NCI-H526 (cell line): ENCODE measurements at regions not wholly inside any gene's neighbourhood (a gene's known extent, or its start where the extent isn't known, plus 50 kb on each side); places are given as distances from the start of the nearest gene placed in this dataset.

Experiments
- DNase-seq, 2 experiments: peaks; one replicate each; lab custom pipeline; 2025; lab: John Stamatoyannopoulos, UW

DNA sequence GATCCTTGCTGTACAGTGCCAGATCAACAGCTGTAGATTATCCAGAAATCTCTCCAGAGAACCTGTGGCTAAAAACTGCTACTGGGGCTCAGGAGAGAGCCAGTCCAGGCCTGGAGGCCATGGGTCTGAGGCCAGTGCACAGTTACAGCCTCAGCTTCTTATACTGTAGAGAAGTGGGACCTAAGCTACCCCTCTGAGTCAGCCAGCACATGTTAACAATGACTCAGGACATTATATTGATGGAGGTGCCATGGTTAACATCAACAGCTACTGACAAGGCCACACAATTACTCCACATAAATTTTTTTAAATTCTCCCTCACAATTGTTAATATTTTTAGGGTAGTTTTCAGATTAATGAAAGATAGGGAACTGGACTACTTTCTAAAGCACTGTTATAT is 138.5 kb downstream of the RBM26 start:
- DNase-seq = no peak

DNA sequence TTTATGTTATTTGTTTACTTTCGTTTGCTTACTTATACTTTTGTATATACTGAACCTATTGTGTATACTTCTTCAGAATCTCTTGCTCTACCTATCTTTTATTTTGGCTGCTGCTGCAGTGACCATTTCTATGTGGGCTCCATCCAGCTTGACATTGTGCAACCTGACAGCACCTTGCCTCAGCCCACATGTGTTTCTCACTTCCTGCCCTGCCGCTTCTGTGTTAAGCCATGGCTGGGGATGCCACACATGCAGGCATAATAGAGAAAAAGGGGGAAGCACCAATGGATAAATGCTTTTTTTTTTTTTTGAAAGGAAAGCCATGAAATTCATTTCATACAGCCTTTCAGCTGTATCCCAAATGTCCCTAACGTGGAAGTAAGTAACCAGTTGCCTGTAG is 147.6 kb downstream of the RBM26 start:
- DNase-seq = no peak

DNA sequence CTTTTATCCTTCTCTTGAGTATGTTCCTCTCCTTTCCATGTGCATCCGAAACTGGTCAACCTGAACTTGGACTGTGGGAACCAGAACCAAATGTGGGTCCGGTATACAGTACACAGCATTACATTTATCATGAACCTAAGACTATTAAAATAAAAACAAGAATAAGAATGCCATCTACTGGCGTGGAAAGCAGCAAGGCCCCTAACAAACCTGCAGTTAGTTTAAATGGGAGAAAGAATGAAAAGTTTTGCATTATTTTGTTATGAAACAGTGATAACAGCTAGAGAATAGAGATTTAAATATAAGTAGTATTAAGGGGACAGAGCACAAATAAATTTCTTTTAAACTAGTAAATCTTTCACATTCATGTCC is 159.5 kb downstream of the RBM26 start:
- DNase-seq = peak; percentile 50 to 51

DNA sequence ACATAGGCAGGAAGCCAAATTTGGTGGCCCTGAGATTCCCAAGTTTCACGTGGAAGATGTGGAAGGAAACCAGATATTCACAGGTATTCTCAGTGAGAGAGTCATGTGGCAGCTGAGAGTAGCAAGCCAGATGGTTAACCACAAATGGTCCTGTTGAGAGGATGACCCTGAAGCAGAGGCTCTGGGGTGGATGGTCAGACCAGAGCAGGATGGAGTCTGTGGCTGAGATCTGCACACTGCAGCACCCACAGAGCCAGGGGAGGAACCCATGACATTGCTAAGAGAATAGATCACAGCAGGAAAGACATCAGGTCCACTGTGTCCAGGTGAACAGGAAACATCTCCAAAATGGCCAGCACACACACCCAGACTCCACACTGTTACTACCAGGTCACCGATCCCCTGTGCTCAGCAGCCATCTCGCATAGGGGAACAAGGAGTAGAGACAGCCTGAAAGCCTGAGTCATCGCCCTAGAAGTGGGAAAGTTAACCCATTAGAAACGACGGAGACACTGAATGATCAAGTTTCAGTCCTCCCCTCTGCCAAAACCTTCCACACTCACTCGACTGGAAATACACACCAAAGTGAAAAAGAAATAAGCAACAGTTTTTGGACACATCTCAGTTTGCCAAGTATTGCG is 160.0 kb downstream of the RBM26 start:
- DNase-seq = peak in 1 of 2 experiments; percentile 21

DNA sequence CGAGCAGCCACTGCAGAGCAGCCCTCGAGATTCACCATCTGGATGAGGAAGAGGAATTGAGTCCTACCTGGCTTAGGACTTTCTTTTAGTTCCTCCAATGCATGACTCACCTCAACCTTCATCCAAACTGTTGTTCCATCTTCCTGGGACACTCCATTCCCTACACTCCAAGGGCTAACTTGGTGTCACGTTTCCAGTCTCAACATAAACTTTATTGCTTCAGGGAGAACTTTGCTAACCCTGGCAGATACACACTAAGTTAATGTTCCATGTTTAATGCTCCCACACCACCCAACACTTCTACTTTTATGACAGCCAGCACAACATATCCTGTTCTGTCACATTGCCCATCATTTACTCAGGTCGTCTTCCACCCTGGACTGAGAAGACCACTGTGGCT is 164.4 kb downstream of the RBM26 start:
- DNase-seq = no peak

DNA sequence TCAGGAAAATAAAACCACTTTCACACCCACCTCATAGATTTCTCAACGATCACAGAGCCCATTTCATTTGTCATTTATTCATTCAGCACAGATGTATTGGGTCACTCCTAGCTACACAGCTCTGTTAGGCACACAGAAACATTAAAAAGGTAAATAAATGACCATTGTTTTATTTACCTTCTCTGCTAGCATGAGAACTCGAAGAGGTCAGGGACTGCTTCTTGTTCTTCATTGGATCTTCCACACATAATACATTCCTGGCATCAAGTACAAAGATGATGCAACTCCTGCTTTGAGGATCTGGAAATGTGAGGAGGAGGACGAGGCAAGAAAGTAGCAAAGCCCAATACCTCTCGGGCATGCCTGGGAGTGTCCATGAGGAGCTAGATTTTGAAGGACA is 168.1 kb downstream of the RBM26 start:
- no peak for DNase-seq

DNA sequence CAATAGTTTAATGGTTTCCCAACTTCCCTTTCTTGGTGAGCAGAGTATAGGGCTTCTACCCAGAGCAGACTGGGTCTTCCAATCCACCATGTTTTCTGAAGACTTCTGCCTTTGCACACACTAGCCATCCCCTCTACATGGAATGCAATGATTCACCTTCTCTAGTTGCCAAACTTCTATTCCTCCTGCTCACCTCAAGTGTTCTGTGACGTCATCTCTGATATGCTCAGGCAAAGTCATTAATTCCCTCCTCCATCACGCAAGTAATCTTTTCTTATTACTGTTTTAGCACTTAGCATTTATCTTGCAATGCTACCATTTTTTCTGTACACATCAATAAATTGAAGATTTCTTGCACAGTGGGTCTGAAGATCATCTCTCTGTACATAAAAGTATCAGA is 174.2 kb downstream of the RBM26 start:
- no peak for DNase-seq

DNA sequence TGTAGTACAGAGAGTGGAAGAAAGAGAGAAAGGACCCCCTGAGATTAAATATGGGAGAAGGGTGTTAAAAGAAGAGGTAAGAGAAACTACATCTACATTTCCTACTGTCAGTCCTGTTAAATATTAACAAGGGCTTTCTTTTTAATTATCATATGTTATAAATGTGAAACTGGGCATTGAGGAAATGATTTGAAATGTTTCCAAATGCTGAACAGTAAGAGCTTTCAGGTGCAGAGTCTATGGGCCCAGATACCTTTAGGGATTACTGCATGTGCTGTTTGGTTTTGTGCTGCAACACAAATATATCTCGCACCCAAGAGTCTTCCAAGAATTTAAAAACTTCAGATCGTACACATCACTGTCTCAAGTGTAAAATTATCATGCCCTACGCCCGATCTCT is 176.3 kb downstream of the RBM26 start:
- DNase-seq = no peak

DNA sequence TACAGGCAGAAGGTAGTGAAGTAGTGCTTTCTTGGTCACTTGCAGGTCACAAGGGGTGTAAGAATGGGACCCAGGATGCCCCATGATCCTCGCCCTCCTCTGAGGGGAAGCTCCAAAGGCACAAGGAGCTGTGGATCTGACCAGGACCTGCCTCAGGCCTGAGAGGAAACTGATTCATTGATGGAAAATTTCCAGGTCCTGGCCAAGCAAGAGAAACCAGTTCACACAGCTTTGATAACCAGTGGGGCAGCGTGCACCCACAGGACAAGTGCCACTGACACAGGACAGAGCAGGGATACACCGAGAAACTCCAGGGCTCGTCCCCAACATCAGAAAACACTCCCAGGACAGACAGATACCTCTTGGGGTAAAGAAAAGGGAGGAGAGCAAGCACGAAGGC is 177.1 kb downstream of the RBM26 start:
- no peak for DNase-seq

DNA sequence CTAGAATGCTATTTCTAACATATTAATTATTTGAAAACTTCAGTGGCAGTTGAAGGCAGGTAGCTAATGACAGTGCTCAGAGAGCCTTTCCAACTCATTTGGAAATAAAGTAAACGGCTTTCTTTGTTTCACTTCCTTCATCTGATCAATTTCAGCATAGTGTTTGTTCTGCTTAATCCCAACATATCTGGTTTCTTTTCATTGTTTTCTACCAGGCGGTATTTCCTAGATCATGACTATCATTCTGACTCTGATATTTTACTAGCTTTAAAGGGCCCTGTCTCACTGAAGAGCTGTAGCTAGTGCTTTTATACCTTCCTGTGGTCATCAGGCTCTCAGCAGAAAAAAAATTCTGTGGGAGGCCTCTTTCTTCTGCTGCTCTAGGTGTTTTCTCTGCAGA is 178.6 kb downstream of the RBM26 start:
- DNase-seq = no peak

DNA sequence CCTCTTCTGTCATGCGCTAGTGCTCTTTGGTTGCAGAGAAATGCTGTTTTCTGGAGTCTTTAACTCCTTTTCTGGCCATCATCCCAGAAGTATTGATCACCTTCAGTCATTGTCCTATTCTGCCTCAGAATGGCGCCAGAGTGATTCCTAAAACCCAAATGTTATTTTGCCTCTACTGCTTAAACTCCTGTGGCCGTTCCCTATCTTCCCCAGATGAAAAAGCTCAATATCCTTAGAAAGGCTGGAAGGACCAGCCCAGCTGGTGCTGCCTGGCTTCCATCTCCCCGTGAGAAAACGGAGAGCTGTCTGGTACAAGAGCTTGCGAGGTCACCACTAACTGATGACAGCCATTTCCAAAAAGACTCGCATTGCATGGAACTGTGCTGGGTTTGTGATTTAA is 179.1 kb downstream of the RBM26 start:
- DNase-seq = no peak

DNA sequence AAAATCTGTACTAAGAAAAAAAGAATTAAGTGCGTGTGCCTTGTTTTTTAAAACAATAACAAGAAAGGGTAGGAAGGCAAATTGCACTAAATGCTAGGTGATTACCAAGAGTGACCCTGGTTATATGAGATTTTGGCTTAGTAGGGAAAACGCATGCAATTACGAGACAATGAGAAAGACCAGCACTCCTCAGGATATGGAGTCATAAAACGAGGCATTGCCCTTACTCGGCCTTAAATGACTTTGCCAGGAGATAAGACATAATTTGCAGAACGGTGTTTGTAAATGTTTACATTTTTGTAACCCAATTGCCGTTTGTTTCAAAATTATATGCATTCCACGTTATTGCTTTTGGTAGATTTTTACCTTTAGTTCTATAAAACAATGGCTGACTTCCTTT is 179.8 kb downstream of the RBM26 start:
- DNase-seq = no peak

DNA sequence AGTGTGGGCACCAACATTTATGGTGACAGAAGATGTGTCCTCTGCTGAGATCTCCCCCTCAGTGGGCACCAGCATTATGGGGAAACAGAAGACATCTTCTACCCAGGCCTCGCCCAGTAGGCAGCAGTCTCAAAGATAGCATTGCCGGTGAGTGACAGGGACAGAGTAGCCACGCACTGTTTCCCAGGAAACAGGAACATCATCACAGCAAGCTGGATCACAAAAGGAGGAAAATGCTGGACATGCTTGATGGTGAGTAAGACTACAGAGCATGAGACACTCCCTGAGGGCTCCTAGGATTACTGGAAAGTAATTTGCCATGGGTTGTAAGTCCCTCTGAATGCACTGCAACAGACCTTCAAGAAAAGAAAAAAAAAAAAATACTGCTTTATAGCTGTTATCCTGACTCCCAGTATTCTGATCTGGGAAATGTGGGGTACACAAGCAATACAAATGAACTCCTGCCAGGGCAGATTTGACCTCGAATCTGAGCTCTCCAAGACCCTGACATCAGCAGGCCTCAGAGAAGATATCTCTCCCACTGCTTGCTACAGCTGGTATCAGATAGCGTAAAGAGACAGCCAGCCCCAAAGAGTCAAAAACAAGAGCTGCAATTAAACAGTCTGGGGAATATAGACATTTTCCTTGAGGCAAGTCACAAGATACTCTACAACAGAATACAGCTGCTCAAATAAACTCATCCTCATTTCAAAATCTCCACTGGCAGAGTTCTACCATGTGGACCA is 180.4 kb downstream of the RBM26 start:
- no peak for DNase-seq

DNA sequence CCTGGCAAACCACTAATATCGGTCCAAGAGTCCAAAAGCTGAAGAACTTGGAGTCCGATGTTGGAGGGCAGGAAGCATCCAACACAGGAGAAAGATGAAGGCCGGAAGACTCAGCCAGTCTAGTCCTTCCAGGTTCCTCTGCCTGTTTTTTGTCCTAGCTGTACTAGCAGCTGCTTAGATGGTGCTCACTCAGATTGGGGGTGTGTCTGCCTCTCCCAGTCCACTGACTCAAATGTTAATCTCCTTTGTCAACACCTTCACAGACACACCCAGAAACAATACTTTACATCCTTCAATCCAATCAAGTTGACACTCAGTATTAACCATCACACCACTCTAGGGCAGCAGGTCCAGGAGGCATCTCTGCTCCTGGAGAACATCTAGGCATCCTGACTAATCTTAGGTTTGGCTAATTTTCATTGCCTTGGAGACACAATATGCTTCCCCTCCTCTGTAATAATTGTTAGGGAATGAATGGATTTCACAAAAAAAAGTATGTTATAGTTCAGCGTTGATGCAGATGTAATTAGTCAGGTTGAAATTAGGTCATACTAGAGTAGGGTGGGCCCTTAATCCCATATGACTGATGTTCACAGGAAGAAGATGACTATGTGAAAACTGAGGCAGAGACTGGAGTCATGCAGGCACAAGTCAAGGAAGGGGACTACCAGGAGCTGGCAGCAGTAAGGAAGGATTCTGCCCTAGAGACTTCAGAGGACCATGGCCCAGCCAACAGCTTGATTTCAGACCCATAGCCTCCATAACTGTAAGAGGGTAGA is 183.4 kb downstream of the RBM26 start:
- DNase-seq = no peak

DNA sequence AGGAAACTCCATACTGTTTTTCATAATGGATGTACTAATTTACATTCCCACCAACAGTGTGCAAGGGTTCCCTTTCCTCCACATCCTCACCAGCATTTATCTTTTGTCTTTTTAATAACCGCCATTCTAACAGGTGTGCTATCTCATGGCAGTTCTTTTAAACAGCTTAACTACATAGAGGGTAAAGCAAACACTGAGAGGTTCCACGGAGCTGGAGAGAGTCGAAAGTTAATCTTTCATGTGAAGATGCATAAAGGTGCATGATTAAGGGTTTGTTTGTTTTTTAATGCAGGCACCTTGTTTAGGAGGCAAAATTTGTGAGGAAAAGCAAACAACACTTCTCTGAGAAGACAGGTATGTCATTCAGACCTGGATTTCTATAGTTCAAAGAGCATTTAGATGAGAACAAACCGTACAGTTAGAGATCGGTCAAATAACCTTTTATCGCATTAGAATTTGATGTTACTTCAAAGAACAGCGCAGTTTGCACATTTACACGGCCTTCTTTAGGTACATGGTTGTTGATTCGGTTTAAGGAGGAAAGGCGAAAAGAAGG is 193.9 kb downstream of the RBM26 start:
- peak; percentile 96 to 98 for DNase-seq

DNA sequence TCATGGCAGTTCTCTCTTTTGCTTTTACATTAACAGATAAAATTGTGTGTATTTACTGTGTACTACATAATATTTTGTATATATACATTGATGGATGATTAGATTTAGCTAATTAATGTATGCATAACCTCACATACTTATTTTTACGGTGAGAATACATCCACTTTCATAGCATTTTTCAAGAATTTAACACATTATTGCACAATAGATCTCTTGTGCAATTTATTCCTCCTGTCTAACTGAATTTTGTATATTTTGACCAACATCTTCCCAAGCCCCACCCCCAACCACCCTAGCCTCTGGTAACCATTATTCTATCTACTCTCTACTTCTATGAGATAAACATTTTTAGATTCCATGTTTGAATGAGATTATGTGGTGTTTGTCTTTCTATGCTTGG is 194.7 kb downstream of the RBM26 start:
- peak in 1 of 2 experiments; percentile 48 for DNase-seq

DNA sequence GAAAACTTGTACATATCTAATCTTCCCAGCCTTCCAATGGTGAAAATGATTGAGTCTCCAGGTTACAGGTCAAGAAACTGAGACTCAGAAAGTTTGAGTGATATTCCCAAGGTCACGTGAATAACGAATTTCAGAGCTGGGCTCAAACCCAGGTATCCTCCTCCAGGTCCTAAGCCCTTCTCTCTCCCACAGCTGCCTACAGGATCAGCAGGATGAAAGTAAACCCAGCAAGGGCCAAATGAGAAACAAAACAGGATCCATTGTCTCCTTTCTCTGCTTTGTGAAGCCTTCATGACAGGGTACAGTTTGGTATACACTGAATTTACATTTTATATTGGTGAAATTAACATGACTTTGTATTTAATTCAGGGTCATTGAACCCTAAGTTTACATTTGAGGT is 208.1 kb downstream of the RBM26 start:
- DNase-seq = no peak

DNA sequence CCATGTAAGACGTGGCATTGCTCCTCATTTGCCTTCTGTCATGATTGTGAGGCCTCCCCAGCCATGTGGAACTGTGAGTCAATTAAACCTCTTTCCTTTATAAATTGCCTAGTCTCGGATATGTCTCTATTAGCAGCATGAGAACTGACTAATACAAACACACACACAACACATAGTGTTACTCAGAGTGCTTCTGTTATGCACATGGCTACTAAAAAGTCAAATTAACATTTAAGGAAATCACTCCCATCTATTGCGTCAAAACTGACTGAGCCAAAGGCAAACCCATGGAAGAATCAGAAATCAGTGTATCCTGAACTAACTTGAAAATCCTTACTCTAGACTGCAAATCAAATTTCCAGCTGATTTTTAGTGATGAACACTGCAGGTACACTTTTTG is 209.2 kb downstream of the RBM26 start:
- no peak for DNase-seq

DNA sequence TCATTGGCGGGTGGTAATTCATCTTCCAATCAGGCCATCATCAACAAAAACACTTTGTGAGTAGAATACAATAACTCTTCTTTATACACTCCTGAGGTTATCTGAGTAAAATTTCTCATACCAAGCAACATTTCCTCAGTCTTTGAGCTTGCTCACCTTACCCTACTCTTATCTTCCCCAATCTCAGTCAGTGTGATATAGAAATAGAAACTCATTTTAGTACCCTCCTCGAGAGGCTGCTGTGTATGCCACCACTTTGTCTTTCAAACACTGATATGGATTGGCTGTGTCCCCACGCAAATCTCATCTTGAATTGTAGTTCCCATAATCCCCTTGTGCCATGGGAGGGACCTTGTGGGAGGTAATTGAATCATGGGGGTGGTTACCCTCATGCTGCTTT is 209.7 kb downstream of the RBM26 start:
- DNase-seq = no peak

DNA sequence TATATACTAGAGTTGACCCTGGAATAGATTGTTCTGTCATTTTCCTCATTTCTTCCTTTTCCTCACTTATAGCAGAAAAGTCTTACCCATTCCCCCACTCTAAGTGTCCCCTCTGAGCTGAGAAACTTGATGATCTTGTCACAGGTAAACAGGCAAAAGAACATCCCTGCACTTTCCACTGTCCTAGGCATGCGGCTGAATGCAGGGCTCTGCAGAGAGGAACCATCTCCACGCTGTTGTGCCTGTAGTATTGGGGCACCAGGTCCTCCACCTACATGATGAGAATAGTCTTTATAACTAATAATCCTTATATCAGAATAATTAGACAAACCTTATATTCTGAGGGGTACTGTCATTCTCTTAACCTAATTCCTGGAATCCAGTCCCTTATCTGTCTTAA is 211.3 kb downstream of the RBM26 start:
- DNase-seq = no peak

DNA sequence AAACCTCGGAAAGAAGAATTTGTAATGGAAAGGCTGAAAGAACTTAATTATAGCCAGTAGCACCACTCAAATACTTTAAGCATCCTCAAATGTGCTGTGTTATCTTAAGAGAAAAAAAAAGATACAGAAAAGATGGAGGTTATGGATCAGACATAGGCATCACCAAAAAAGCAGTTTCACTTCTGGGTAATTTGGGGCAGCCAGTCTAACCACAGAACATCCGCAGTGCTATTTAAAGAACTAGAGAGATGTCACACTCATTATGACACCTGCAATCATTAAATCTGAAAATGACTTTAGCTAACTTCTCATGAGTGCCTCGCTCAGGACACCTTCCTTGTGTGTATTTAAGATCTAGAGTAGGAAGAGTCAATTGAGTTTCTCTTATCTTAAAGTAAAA is 211.8 kb downstream of the RBM26 start:
- DNase-seq = no peak

DNA sequence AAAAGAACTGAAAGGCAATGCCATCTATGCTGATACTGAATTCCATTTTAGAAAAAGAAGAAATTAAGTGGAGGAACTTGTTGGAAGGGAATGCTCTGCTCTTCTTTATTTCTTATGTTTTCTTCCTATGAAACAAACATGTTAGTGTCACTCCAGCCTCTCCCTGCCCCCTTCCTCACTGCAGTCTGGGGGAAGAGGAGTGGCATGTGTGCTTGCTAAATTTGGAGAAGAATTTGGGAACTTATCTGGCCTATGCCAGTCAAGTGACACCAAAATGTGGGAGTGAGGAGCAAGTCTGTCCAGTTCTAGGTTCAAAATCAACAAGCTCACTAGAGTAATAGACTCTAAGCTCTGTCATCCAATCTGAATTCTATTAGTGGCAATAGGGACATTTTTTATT is 214.6 kb downstream of the RBM26 start:
- no peak for DNase-seq

DNA sequence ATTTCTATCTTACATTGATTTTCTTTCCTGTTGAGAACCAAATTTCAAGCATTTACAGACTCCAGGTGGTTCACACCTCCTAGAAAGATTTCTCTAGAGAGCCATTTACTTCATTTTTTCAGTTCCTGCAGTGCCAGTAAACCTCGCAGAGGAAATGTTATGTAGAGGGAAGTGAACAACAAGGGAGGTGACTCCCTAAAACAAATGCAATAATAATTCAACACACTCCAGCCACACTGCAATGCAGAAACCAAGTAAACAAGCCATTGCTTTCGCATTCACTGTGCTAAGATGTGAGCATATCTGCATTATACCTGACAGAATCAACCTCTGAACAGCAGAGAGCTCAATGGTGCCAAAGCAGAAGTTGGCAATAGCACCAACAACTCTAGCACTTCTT is 215.1 kb downstream of the RBM26 start:
- no peak for DNase-seq
